DMS 273 (cell line): ENCODE measurements at regions not wholly inside any gene's neighbourhood (a gene's known extent, or its start where the extent isn't known, plus 50 kb on each side); places are given as distances from the start of the nearest gene placed in this dataset.
A peak's percentile ranks its signal among the peaks of the same experiment; 100 is the strongest.

Experiments used
- DNase-seq: peaks from one replicate; lab custom pipeline; 2025; ENCODE audit not compliant: unreplicated experiment; lab: John Stamatoyannopoulos, UW

DNA sequence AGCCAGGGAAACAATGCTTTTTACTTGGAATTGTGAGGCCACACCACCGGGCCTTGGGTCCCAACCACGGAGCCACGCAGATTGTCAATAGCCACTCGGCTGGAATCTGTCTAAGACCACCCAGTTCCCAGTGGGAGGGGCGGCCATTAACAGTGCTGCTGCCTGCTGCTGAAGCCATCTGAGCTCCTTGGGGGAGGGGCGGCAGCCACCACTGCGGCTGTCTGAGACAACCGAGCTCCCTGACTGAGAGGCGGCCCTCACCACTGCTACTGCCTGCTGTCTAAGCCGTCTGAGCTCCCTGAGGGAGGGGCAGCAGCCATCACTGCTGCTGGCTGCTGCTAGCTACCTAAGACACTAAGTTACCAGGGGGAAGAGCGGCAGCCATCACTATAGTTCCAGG lies 64.3 kb downstream of the DMRTA2 start:
- DNase-seq = no peak

DNA sequence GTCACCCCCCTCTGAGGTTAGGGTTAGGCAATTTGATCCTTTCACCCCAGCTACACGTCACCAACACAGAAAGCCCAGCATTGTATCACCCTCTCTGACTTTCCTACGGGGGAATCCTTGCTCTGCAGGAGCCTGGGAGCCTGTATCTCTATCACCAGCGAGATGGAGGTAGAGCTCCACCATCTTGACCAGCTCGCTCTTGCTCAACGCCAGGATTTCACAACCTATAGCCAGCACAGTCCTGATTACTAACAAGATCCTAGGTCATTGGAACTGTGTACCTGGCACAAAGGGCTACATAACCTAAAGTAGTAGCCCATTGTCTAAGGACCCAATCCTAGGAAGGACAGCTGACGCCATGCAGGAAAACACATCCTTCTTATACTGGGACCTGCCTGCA lies 66.1 kb downstream of the DMRTA2 start:
- no peak for DNase-seq

DNA sequence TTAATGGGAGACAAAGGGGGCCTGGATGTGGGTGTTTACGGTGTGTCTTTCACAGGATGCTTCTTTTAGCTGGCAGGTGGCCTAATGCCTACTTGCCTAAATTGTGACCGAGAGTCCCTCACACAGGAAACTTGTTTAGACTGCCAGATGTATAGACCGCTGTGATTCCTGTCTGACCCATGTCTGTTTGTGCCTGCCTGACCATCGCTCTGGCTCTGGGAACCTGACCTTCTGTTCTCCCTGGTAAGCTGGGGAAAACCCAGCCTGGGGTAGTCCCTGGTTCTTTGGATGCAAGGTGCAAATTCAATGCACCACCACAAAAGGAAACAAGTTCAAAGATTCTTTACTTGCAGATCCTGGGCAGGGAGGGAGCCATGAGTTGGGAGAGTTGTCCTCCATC lies 68.4 kb downstream of the DMRTA2 start:
- no peak for DNase-seq

DNA sequence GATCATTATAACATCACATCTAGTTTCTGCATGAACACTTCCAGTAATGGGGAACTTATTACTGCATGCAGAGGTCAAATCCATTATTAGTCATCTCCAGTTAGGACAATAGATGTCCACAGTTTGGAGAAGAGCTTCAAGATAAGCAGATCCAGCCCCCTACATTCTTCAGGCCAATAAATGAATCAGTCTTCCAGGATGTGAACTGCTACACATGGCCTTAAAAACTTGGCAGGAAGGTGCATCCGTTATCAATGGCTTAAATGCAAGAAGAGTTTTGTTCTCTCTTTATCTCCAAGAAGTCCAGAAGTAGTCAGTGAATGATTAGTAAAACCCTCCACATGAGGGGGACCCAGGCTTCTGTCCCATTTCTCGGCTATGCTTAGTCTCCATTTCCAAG lies 70.8 kb downstream of the DMRTA2 start:
- DNase-seq = no peak

DNA sequence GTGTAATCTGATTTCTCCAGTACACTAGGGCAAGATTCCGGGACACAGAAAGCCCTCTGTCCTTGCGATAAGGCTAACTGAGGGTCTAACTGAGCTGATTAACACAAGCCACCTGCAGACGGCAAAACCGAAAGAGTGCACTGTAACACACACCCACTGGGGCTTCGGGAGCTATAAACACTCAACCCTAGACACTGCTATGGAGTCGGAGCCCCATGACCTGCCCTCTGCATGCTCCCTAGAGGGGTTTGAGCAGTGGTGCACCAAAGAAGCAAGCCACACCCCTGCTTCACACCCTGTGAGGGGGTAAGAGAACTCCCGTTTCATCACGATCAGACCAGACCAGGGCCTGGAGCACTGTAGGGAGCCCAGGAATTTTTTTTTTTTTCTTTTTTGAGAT lies 72.4 kb downstream of the DMRTA2 start:
- no peak for DNase-seq

DNA sequence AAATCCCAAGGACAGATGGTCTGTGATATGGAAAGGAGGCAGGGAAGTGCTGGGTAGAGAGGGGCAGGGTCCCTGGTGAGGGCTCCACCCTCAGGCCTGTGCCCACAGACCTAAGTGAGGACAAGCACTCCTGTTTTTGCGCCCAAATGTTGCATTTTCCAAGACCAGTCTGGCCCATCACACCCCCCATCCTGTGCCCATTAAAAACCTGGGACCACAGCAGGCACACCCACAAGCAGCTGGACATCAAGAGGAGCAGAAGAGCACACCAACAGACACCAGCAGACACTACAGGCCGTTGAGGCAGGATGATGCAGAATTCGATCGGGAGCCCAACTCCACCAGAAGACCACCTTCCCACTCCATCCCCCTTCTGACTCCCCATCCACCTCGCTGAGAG lies 72.8 kb downstream of the DMRTA2 start:
- no peak for DNase-seq

DNA sequence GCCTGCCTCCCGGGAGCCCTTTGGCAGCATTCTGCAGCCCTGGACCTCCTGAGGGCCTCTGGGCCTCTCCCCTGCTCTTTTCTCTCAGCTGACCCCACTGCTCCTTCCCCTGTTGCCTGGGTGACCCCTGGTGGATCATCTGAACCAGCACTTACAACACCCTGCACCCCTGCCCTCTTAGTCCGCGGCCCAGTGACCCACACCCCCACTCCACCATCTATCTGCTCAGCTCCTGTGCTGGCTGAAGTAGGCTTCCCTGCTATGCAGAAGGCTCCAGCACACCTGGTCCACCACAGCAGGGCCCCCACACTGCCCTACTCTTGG lies 74.0 kb downstream of the DMRTA2 start:
- DNase-seq = no peak

DNA sequence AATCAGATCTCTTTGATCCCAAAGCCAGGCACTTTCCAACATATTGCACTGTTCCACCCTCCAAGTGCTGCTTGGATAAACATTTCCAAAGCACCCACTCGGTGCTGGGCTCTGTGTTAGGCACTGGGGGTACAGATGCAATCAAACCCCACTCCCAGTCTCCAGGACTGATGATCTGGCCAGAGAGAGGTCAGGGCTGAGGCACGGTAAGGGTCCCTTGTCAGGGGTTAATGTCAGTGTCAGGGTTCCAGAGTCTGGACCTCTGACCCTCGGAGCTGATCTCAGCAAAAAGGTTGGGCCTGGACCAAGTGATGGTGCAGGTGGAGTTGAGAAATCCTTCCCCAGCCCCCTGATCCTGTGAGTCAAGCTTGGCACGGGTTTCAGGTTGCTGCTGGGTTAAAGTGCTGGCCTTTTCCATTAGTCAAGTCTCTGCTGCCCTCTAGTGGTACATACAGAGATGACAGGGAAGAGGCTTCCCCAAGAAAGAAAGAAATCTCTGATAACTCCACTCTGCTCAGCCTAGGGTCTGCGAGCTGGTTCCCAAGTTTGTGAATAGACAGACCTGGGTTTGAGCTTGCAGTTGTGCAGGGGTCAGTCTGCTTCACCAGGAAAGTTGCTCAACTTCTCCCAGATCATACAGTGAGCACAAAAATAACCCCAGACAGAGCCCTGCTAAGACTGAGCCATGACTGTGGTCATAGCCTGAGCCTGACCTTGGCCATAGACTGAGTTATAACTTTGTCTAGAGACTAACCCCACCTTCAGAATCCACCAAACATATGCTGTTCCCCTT lies 74.6 kb downstream of the DMRTA2 start:
- peak; percentile 93 for DNase-seq

DNA sequence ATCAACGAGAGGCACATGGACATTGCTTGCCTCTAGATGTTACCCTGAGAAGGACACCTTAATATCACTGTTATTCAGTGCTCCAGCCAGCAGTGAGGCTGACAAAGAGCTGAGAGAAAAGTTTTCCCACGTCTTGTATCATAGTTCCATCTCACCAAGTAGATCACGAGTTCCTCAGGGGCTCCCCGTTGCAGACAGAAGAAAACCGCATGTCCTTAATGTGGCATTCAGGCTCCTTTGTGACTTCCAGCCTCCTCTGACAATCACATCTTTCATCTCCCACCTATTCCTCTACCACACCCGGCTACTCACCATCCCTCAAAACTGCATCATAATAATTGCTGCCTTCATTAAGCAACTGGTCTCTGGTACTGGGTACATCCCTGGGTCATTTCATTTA lies 75.3 kb downstream of the DMRTA2 start:
- DNase-seq = no peak

DNA sequence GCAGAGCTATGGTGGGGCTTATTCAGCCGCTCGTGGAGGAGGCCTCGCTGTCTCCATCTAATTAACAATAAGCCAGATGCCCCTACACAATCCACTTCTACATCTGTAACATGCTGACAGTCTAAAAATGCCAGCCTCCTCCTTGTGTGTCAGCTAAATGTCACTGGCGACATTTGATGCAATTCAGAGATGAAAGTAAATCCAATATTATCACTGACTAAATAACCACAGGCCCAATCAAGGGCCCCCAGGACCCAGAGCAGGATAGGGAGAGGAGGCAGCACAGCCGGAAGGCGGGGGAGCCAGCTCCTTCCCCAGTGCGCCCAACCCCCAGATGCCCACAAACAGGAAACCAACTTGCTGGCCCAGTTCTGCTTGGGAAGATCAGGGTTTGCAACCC lies 76.6 kb downstream of the DMRTA2 start:
- DNase-seq = no peak

DNA sequence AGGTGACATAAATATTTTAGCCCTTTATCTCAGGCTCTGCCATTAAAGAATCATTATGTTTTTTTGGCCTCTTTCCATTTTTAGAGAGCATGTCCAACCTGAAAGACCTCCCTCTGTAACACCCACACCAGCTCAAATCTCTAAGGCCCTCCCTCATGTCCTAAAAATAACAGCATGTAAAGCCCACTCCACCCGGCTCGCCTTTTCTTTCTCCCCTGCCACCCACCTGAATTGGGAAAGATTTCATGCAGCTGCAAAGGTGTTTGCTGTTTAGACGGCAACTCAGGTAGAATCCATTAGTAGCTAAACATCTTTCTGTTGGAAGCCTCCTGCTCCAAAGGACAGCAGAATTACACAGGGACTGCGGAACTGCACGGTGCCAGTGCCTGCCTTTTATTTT lies 79.9 kb downstream of the DMRTA2 start:
- DNase-seq = no peak

DNA sequence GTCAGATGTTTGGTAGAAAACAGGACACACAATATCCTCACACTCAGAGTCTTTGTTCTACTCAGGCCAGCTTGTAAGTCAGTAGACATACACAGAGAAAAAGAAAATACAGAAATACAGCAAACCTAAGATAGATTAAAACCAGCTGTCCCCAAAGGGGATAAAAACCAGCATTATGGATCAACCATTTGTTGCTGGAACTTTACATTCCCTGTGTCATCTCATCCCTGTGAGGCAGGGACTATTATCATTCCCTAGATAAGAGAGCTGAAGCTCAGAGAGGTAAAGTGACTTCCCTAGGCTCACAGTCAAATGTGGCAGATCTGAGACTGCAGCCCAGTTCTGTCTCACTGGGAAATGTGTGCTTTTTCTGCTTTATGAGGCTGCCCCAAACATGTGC lies 80.7 kb downstream of the DMRTA2 start:
- DNase-seq = no peak

DNA sequence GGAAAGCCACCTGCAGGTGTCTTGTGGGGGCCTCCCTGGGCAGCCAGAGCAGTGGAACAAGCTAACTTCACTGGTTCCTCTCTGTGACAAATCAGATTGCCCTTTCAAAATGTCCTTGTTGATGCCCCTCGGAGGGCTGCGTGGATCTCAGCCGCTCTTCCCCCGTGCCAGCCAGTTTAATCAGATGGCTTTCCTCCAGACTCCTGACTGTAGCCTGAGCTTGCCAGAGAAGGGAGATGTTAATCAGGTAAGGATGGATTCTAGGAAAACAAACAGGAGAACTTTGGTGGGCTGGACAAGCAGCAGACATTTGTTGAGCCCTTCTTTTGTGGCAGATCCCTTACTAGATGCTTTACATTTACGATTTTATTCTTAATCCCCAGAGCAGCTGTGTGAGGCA lies 88.2 kb downstream of the DMRTA2 start:
- no peak for DNase-seq

DNA sequence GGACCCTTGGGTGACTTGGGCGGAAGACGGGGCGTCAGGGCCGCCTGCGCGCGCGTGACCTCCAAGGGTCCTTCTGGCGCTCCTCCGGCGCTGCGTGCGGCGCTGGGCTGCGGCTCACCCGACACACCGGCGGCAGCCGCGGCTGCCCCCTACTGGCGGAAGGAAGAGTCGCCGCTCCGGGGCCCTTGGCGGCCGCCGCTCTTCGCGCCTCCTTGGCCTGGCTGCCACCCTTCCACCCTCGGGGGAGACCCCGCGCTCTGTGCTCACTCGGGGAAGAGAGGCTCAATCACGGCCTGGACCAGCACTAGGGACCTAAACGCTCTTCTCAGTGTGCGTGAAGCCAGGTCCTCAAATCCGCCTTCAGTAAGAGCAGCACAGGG lies 89.7 kb downstream of the DMRTA2 start:
- DNase-seq = no peak

DNA sequence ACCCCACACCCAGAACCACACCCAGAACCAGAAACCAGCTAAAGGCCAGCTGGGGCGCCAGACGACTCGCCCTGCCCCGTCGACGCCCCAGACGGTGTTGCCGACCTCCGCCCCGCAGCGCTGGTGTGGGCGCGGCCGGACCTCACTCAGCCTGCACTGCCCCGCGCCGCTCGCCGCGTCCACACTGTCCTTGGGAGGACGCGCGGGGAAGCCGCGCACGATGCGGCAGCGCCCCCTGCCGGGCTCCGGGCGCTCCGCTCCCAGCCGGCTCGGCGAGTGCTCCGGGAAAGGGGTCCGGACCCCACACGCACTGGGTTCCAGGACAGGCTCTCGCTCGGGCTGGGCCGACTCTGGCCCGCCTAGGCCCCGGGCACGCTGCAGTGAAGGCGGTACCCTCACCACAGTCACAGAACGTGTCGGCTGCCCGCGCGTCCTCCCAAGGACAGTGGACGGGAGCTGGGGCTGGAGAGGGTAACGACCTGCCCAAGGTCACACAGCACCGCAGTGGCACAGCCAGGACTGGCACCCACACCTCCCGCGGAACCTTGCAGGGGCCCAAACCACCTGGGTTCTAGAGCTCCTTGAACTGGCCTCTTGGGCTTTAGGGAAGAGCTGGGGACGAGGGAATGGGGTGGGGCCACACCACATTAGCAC lies 90.2 kb downstream of the DMRTA2 start:
- peak; percentile 86 for DNase-seq

DNA sequence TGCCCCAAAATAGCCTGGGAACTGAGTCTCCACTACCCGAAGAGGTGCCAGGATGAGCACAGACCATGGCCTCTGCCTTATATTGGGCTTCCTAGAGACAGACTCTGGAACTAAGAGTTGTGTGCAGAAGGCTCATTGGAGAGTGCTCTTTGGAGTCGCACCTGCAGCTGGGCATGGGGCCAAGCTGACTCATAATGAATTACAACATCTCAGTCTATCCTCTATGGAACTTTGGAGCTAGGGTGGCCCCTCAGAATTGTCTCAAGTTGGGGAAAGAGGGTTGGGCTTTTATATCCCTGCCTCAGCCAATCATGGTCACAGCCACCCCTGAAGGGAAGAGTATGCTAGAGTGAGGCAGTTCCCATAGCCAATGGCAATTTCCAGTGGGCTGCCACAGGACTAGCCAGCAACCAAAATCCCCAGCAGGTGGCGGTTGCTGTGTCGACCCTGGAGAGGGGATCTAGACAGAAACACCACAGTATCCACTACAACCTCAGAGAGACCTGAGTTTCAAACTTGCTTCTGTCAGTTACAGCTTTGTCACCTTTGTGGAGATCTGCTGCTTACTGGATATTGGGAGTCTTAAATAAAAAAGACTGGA lies 93.8 kb downstream of the DMRTA2 start:
- DNase-seq = peak; percentile 28

DNA sequence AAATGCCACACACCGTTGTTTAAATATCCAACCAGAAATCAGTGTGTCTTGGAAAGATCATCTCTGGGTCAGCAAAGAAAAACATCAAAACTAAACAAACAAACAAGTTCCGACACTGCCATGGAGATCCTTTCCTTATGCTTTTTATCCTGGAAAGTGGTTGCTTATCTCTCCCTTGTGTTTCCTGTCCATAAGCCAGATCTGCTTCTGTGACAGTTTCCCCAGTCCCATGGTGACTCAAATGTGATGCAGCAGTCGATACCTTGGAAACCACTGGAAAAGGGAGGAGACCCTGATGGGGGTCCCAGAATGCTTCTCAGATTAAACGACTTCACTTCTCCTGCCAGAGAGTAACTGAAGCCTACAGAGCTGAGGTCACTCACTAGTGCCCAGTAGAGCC lies 94.7 kb downstream of the DMRTA2 start:
- no peak for DNase-seq

DNA sequence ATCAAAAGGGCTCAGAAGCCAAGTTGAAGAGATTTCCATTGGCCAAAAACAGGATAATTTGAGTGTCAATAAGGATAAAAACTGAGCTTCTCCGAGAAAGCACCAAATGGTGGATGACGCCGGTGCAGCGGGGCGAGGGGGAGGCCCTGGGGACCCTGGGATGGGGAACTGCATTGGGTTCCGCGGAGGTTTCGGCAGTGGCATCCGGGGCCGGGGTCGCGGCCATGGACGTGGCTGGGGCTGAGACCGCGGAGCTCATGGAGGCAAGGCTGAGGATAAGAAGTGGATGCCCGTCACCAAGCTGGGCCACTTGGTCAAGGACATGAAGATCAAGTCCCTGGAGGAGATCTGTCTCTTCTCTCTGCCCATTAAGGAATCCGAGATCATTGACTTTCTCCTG lies 97.2 kb downstream of the DMRTA2 start:
- DNase-seq = no peak

DNA sequence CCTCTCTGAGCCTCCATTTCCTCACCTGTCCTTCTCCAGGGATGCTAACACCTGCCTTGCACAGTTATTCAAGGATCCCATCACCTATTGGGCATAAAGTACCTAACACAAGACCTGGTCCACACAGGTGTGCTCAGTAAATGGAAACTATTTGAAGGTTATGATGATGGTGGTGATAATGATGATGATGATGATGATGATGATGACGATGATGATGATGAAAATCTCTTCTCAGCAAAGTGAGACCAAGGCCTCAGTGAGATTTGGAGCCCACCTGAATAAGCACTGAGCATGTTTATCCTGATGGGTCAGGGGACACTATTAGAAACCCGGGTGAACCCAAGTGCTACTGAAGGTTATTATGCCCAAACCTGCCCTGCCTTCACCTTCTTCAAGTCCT lies 100.7 kb downstream of the DMRTA2 start:
- no peak for DNase-seq

DNA sequence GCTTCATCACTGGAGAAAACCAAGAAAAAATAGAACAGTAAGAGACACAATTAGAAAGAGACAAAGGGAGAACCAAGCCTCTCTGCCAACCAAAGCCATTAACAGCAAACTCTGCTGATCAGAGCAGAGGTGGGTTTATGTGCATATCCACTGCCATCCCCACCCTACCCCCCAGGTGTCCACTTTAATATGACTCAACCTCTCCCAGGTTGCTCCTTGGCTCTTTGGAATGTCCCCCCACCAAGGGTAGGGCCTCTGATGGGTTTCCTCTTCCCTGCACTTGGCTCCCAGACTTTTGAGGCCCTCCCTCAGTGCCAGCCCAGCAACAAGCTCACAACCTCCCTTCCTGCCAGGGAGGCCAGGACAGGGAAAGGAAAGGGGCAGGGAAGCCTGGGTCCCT lies 104.8 kb downstream of the DMRTA2 start:
- no peak for DNase-seq

DNA sequence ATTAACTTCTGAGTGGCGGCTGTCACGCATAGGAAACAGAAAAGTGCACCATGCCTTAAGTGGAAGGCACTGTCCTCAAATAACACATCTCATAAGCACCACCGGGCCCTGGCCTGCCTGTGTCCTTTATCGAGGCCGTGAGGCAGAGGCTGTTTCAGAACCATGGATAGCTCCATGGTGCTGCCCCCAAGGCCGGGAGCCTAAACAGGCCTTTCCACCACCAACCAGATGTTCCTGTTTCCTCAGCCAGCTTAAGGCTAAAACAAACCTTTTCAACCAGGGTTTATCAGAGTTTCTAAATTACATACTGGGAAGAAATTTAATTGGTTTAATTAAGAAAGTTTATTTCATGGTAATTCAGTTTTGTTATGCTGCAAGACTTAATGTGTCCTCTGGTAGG lies 114.4 kb downstream of the DMRTA2 start:
- DNase-seq = peak; percentile 76

DNA sequence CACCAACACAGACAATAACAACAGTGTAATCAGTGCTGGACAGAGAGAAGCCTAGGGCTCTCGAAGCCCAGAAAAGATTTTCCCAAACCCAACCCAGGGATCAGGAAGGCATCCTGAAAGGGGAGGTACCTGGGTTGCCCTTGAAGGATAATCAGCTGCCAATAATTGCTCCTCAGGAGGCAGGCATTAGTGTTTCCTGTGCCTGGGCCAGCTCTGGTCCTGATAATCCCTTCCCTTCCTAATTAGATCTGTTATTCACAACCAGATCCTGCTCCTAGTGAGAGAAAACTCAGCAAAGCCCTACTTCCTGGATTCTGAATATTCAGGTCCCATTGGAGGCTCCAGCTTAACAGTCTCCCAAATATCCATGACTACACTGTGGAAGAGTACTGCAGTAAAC lies 117.4 kb downstream of the DMRTA2 start:
- no peak for DNase-seq

DNA sequence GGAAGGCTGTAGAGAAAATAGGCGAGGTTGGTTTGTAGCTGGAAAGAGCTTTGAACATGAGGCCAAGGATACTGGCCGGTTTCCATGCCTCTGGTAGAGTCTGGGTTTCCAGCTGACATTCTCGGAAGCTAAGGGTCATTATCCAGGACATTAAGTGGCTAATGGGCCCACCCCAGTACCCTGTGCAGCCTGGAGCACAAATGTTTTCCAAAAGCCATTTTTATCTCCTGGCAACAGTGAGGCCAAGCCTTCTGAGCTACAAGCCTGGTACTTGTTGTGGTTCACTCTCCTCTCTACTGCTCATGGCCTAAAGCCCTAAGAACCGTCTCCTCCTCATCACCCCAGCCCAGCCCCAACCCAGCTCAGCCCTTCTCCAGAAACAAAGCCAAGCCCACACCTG lies 122.9 kb downstream of the DMRTA2 start:
- no peak for DNase-seq
